Medulla oblongata (tissue), 1 donor: ENCODE measurements at regions not wholly inside any gene's neighbourhood (a gene's known extent, or its start where the extent isn't known, plus 50 kb on each side); places are given as distances from the start of the nearest gene placed in this dataset.

Experiments
- DNase-seq: peaks from one replicate; pipeline ENCODE4 v3.0.0-alpha.2; 2015; ENCODE audit errors: extremely low spot score

DNA sequence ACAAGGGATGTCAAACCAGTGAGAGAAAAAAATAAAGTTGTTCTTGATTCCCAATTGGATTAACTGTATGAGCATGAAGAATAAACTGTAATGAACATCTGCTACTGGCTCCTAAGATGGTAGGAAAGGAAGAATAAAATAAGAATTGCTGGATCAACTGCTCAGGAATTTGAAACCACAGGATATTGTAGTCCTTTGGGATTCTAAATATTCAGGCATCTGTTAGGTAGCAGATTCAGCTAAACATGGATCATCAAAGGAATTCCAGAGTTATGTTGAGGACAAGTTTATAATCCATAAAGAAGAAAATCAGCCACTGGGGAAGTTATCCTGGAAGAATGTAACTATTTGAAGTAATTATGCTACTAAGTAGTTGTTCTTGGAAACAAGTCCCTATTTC is 65.8 kb downstream of the ISL1 start:
- DNase-seq = no peak

DNA sequence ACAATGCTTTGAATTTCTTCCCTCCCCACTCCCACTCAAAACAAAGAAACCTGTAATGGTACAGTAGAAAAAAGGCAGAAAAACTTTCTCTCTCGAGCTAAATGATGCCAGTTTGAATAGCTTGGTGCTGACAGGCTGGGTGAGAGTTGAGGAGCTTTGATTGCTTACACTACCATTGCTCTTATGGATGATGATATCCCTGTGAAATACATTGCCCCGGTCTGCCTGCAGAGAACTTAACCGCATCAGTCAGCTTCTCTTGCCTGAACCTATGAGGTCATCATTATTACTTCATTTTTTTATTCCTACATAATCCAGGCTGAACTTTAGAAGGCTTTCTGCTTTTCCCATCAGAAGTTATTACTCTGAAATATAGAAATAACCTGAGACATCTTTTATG is 69.3 kb downstream of the ISL1 start:
- DNase-seq = no peak

DNA sequence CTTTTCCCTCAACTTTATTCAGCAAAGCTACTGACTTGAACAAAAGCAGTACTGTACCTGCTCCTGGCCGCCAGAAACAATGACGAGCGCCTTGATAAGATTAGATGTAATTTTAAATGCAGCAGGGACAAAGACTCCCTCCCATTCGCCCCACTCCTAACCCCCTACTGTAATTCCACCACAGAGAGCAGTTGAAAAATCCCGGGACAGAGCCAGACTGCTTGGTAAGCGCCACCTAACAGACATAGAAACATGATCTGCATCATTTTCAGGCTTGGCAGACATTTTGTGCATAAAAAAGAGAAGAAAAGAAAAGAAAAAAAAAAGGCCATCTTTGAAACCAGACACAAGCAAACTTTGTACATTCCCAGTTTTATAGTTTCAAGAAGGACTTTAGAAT is 81.9 kb downstream of the ISL1 start:
- no peak for DNase-seq

DNA sequence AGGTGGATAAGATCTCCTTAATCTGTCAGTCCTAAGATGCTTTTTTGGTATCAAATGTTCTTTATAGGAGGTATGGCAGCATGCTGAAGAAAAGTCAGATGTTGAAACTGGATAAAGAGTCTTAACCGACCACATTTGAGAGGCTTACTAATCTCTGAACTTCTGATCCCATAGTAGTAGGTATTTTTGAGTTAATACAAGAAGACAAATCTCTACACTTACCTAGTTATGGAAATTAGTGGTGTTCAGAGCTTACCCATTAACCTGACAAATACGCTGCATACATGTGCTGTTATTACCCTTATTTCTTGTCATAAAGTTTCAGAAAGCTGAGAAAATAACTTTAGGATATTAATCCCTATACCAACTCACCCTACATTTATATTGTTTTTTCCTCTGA is 83.0 kb downstream of the ISL1 start:
- DNase-seq = no peak

- no peak for DNase-seq
These were observed 84.9 kb downstream of the ISL1 start for GRCh38 chr5:51468196-51468595.

GRCh38 chr5:51471630-51472029 is 88.4 kb downstream of the ISL1 start:
- no peak for DNase-seq

- DNase-seq = no peak
These were observed 89.2 kb downstream of the ISL1 start for GRCh38 chr5:51472472-51472871.

GRCh38 chr5:51475628-51476027 is 92.4 kb downstream of the ISL1 start:
- no peak for DNase-seq

DNA sequence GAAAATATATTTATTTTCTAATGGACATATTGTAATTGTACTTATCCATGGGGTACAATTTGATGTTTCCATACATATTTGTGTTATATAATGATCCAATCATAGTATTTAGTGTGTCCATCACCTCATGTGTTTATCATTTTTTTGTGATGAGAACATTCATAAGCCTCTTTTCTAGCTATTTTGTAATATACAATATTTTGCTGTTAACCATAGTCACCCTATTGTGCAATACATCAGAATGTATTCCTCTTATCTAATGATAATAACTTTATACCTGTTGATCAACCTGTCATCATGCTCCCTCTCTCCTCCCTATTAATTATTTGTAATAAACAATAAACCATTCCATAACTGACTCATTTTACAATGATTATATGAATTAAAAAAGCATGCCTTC is 93.2 kb downstream of the ISL1 start:
- DNase-seq = no peak

GRCh38 chr5:51479840-51480239 is 96.6 kb downstream of the ISL1 start:
- DNase-seq = no peak

GRCh38 chr5:51484326-51484725 is 101.1 kb downstream of the ISL1 start:
- DNase-seq = no peak

GRCh38 chr5:51486158-51486557 is 102.9 kb downstream of the ISL1 start:
- DNase-seq = no peak

DNA sequence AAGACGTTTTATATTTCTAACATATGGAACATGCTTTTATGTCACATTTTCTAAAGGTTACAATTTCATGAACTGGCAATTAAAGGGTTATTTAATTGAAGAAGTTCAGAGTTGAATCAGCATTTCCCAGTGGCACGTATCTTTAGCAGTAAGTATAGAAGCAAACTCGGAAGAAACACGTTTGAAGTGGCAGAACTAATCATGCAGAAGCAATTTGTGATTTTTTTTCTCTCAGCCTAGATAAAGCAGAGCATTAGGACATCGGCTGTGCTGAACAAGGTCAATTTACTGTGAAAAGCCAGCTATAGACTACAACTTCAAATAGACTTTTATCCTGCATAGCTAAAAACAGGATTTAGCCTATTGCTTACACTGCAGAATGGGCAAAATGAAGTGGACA is 104.7 kb downstream of the ISL1 start:
- DNase-seq = no peak

GRCh38 chr5:51488803-51489642 is 105.8 kb downstream of the ISL1 start:
- no peak for DNase-seq

- DNase-seq = no peak
These were observed 111.6 kb downstream of the ISL1 start for GRCh38 chr5:51494821-51495220.

DNA sequence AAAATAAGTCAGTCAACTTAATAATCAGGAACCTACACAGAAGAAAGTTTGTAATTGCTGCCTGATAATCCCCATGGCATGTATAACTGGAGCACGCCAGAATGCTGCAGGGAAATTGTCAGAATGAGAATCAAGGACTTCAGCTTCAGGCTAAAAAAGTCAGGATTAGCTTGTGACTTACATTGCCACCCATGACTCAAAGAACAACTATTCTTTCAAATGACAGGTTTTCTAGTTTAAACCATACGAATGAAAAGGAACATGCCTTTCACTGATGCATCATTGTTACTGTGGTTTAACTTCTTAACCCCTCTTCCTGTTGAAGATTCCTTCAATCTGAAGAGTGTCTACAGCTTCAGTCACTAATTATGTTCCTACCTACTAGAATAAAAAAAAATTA is 112.4 kb downstream of the ISL1 start:
- DNase-seq = no peak

DNA sequence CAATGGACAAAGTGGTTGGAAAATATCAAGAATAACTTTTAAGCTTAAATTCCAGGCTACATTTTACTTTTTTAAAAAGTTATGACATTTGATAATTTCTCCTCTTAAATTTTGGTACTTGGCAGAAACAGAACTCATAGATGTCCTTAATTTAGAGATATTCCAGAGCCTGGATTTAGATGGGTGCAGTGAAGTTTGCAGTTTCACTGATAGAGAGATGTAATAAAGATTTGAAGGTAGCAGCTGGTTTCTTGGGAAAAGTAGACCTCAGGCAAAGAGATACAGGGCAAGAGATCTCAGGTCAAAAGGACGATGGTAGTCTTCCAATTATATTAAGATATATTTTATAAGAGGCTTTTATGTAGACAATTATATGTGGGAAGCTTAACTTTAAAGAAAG is 134.6 kb downstream of the ISL1 start:
- no peak for DNase-seq

DNA sequence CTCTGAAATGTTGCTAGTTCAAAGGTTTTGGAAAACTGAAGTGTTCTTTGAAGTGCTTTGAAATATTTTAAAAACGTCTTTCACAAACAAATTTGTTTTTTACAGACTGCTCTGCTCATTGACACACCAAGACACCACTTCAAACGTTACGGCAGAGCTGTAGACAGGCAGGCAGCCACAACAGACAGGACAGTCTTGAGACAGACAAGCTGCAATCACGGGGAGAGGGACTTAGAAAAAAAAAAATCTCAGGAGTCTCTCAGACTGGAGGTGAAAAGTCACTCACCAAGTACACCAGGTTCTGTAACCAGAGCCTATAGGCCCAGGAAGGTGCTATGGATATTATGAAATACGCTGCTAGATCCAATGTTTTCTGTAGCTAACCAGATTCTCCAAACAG is 135.4 kb downstream of the ISL1 start:
- DNase-seq = no peak

- DNase-seq = no peak
These were observed 138.3 kb downstream of the ISL1 start for GRCh38 chr5:51521583-51521982.

DNA sequence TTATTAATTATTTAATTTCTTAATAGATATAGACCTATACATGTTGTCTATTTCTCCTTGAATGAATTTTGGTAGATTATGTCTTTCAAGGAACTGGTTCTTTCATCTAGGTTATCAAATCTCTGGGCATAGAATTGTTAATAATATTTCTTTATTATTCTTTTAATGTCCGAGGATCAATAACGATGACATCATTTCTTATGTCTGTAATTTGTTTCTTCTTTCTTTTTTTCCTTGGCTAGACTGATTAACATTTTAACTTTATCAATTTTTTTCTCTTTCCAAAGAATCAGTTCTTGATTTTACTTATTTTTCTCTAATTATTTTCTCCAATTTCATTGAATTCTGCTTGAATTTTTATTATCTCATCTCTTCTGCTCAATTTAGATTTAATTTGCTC is 156.0 kb downstream of the ISL1 start:
- no peak for DNase-seq

DNA sequence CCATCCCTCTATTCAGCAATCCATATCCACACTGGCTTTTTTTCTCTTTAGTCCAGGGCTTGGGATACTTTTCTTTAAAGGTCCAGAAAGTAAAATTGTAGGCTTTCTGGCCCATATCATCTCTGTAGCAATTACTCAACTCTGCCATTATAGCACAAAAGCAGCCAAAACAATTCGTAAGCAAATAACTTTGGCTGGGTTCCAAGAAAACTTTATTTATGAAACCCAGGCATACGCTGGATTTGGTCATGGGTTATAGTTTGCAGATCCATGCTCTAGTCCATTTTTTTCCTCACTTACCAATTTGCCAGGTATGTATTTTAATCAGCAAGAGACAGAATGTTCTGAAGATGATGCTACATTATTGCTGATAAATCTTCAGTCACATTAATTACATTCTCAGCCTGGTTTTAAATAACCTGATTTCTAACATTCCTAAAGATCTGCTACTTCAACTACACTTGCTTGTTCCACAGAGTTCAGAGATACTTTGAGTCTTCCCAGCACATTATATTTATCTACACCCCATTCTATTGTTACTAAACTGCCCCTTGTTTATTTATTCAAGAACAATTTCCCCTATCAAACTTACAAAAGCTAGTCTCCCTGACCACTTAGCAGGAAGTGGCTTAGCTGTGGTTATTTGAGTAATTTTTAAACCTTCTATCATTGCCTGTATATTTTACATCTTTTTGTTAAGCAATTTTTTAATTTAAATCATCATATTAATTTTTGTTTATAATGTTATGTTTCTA is 161.0 kb downstream of the ISL1 start:
- no peak for DNase-seq

DNA sequence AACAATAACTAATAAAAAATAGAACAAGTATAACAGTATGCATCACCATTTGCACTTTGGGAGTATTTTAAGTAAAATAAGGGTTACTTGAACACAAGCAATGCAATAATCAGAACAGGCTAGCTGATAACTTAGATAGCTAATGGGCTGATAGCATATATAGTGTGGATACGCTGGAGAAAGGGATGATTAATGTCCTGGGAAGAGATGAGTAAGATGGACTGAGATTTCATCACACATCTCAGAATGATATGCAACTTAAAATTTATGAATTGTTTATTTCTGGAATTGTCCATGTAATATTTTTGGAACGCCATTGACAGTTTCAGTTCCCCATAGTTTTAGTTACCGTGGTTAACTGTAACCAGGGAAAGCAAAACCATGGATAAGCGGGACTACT is 173.6 kb downstream of the ISL1 start:
- no peak for DNase-seq

DNA sequence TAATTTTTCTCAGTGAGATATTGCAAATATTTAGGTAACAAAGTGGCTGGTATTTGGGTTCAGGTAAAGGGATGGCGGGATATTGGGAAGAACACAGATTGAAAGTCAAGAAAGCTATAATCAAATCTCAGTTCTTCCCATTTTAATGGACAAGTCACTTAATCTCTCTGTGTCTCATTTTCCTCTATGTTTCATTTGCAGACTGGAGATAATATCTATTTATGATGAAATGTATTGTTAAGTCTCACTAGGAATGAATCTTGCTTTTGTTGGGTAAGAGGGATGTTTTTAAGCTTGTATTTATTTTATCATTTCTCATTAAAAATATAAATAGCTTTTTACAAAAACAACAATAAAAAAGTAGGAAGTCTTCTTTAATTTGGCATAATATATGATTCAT is 175.4 kb downstream of the ISL1 start:
- DNase-seq = no peak
